Uterus (tissue), 3 donors: ENCODE measurements at regions not wholly inside any gene's neighbourhood (a gene's known extent, or its start where the extent isn't known, plus 50 kb on each side); places are given as distances from the start of the nearest gene placed in this dataset.
A peak's percentile ranks its signal among the peaks of the same experiment; 100 is the strongest.

Source experiments
- DNase-seq, 2 donors: peaks; one replicate each; pipeline ENCODE4 v3.0.0-alpha.2; 2019 to 2020
- H3K27ac ChIP-seq, 2 donors: fragments of 200-600 bp; sonication (generic); 1 replicate in 1 of 2; 2 replicates in 1 of 2; pipeline ENCODE4 v1.5.1; 2016 to 2018
- H3K27me3 ChIP-seq, 2 donors: fragments of 200-600 bp; sonication (generic); one replicate each; pipeline ENCODE4 v1.5.1; 2018 to 2019; ENCODE audit warnings: control low read depth in 1 of 2
- H3K36me3 ChIP-seq, 2 donors: fragments of 200-600 bp; sonication (generic); one replicate each; pipeline ENCODE4 v1.5.1; 2019; ENCODE audit warnings: control low read depth in 1 of 2
- H3K4me1 ChIP-seq, 2 donors: fragments of 200-600 bp; sonication (generic); one replicate each; pipeline ENCODE4 v1.5.1; 2018 to 2019; ENCODE audit warnings: control low read depth in 1 of 2
- H3K4me3 ChIP-seq, 2 donors: fragments of 200-600 bp; sonication (generic); 1 replicate in 1 of 2; 2 replicates in 1 of 2; pipeline ENCODE4 v1.5.1; 2018 to 2019; ENCODE audit warnings: mild to moderate bottlenecking in 1 of 2
- H3K9me3 ChIP-seq, 2 donors: fragments of 200-600 bp; sonication (generic); one replicate each; pipeline ENCODE4 v1.5.1; 2019; ENCODE audit warnings: control low read depth in 1 of 2
- POLR2A ChIP-seq, 2 donors: fragments of 450-650 bp; IDR thresholded peaks; one replicate each; pipeline ENCODE4 v1.6.1; 2016; ENCODE audit warnings: antibody characterized with exemption in 2 of 2, mild to moderate bottlenecking in 1 of 2, moderate library complexity in 1 of 2
- intact Hi-C: fragments of 100-400 bp; cut with DNase I; formaldehyde crosslinking; loops from one replicate; pipeline ENCODE4 v1.15.1; 2023; ENCODE audit warnings: low total_unique reads
- TF ChIP-seq, protein P1 (sequence below), 4 experiments: fragments of 200-600 bp in 2 of 4; fragments of 450-650 bp in 2 of 4; sonication (generic) in 2 of 4; IDR thresholded peaks; one replicate each; pipeline ENCODE4 v1.5.1; 2016 to 2019; ENCODE audit warnings: antibody characterized with exemption in 4 of 4, mild to moderate bottlenecking in 2 of 4, moderate library complexity in 1 of 4
- donor health status: DM: yes; HTN: yes; CAD: no.

- no peaks in the 10 kb centered on the region for H3K4me1 ChIP-seq
- H3K4me3 ChIP-seq, result no peak overlapping the region
- intact Hi-C loops, result no loop called here
- DNase-seq, result no peak
- no peak overlapping the region for H3K27ac ChIP-seq
- H3K27me3 ChIP-seq, result no peaks in the 10 kb centered on the region
- TF ChIP-seq POLR2A (IDR thresholded peaks at IDR 0.05), result no peak
- TF ChIP-seq, protein P1, sequence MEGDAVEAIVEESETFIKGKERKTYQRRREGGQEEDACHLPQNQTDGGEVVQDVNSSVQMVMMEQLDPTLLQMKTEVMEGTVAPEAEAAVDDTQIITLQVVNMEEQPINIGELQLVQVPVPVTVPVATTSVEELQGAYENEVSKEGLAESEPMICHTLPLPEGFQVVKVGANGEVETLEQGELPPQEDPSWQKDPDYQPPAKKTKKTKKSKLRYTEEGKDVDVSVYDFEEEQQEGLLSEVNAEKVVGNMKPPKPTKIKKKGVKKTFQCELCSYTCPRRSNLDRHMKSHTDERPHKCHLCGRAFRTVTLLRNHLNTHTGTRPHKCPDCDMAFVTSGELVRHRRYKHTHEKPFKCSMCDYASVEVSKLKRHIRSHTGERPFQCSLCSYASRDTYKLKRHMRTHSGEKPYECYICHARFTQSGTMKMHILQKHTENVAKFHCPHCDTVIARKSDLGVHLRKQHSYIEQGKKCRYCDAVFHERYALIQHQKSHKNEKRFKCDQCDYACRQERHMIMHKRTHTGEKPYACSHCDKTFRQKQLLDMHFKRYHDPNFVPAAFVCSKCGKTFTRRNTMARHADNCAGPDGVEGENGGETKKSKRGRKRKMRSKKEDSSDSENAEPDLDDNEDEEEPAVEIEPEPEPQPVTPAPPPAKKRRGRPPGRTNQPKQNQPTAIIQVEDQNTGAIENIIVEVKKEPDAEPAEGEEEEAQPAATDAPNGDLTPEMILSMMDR (IDR thresholded peaks at IDR 0.05), result no peak
- H3K36me3 ChIP-seq, result no peaks in the 10 kb centered on the region
- no peaks in the 10 kb centered on the region for H3K9me3 ChIP-seq
These were observed 232.0 kb downstream of the SNCA start for GRCh38 chr4:89604951-89605350.

DNA sequence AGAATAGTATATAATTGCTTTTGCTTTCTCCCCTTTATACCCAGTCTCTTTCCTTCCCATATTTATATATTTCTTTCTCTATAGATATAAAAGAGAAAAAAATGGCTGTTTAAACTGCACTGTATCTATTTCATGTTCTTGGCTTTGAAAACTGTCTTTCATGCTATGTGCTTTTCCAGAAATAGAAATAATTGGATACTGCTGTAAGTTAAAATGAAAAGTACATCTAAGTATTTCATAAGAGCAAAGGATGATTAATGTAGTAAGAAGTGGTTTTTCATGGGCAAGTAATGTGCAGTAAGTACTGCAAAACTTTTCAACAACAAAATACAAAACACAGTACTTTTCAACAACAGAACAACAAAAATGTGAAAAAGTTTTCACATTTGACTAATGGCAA is 237.9 kb downstream of the SNCA start:
- no peak for TF ChIP-seq POLR2A (IDR thresholded peaks at IDR 0.05)
- TF ChIP-seq, protein P1 (IDR thresholded peaks at IDR 0.05), result no peak
- Histone ChIP-seq H3K9me3 (no peaks in the 10 kb centered on the region), H3K4me3 (no peak overlapping the region), H3K27ac (no peak overlapping the region), H3K4me1 (no peaks in the 10 kb centered on the region), H3K36me3 (no peaks in the 10 kb centered on the region), H3K27me3 (no peaks in the 10 kb centered on the region)
- intact Hi-C loops, result no loop called here
- DNase-seq, result no peak

GRCh38 chr4:89598602-89599001 is 238.4 kb downstream of the SNCA start:
- no peak for DNase-seq
- no peak overlapping the region for H3K4me3 ChIP-seq
- H3K27ac ChIP-seq, result no peak overlapping the region
- TF ChIP-seq, protein P1 (IDR thresholded peaks at IDR 0.05), result peak in 2 of 4 experiments; percentile 9 to 21
- no peak for TF ChIP-seq POLR2A (IDR thresholded peaks at IDR 0.05)
- H3K9me3 ChIP-seq, result no peaks in the 10 kb centered on the region
- no peaks in the 10 kb centered on the region for H3K4me1 ChIP-seq
- no peaks in the 10 kb centered on the region for H3K27me3 ChIP-seq
- intact Hi-C loops, result no loop called here
- no peaks in the 10 kb centered on the region for H3K36me3 ChIP-seq

DNA sequence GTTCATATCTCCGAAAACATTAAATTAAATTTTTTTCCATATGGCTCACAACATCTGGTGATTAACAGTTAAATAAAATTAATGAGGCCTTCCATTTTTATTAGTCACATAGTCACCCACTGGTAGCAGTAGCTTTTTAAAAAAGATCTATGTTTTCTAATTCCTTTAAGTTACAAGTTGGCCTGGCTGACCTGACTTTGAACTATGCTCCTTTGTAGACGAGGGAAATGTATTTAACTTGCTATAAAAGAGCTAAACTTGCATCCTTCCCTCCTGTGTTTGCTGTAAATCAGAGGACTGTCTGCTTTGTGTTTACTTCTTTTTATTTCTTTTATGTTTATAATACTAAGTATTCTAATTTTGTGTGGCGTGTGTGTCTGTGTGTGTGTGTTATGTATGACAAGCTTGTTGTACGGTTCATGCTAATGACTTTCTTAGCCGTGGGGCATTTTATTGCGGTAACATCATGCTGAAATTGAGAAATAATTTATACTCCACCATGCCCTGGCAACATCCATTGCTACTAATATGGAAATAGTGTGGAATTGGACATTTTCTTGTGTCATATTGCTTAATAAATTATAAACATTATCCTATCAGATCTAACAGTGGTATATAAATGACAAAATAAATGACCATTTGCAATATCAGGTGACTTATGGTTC is 241.7 kb downstream of the SNCA start:
- no peak overlapping the region for H3K4me3 ChIP-seq
- no peaks in the 10 kb centered on the region for H3K36me3 ChIP-seq
- no peaks in the 10 kb centered on the region for H3K27me3 ChIP-seq
- H3K9me3 ChIP-seq, result no peaks in the 10 kb centered on the region
- TF ChIP-seq, protein P1 (IDR thresholded peaks at IDR 0.05), result no peak
- no peak for TF ChIP-seq POLR2A (IDR thresholded peaks at IDR 0.05)
- DNase-seq, result no peak
- no peak overlapping the region for H3K27ac ChIP-seq
- no peaks in the 10 kb centered on the region for H3K4me1 ChIP-seq
- intact Hi-C loops, result no loop called here

GRCh38 chr4:89590128-89590527 is 246.8 kb downstream of the SNCA start:
- H3K4me1 ChIP-seq, result no peaks in the 10 kb centered on the region
- DNase-seq, result no peak

More at GRCh38 chr4:89590128-89590527, 246.8 kb downstream of the SNCA start:
- H3K9me3 ChIP-seq, result no peaks in the 10 kb centered on the region
- TF ChIP-seq, protein P1 (IDR thresholded peaks at IDR 0.05), result no peak
- TF ChIP-seq POLR2A (IDR thresholded peaks at IDR 0.05), result no peak
- no peak overlapping the region for H3K27ac ChIP-seq
- H3K27me3 ChIP-seq, result no peaks in the 10 kb centered on the region
- no peak overlapping the region for H3K4me3 ChIP-seq
- intact Hi-C loops, result no loop called here
- no peaks in the 10 kb centered on the region for H3K36me3 ChIP-seq
